GM12874 (cell line): ENCODE measurements at regions not wholly inside any gene's neighbourhood (a gene's known extent, or its start where the extent isn't known, plus 50 kb on each side); places are given as distances from the start of the nearest gene placed in this dataset.

ENCODE experiments used
- TF ChIP-seq, protein P1 (sequence below): IDR thresholded peaks from 2 replicates; pipeline ENCODE4 v1.5.1; 2011; ENCODE audit warnings: low read depth, mild to moderate bottlenecking, control low read depth, low read length, moderate library complexity; ENCODE audit not compliant: insufficient read depth

DNA sequence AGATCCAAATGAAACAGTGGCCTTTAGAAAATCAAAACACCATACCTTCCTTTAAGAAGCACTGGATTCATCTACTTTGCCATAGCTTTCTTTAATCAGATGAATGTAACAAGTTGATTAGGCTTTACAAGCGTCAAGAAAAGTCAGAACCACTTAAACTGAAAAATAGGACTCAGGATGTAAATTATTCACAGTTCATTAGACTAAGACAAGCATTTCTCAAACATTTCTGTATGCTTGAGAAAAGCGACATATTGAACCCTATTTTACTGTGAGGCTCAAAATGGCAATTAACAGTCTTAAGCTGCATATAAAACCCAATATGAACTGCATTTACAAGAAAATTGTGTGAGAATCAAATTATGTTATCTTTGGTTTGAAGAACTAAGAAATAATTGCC, 256.7 kb upstream of the SNX7 start:
- TF ChIP-seq, protein P1, sequence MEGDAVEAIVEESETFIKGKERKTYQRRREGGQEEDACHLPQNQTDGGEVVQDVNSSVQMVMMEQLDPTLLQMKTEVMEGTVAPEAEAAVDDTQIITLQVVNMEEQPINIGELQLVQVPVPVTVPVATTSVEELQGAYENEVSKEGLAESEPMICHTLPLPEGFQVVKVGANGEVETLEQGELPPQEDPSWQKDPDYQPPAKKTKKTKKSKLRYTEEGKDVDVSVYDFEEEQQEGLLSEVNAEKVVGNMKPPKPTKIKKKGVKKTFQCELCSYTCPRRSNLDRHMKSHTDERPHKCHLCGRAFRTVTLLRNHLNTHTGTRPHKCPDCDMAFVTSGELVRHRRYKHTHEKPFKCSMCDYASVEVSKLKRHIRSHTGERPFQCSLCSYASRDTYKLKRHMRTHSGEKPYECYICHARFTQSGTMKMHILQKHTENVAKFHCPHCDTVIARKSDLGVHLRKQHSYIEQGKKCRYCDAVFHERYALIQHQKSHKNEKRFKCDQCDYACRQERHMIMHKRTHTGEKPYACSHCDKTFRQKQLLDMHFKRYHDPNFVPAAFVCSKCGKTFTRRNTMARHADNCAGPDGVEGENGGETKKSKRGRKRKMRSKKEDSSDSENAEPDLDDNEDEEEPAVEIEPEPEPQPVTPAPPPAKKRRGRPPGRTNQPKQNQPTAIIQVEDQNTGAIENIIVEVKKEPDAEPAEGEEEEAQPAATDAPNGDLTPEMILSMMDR = no peak

DNA sequence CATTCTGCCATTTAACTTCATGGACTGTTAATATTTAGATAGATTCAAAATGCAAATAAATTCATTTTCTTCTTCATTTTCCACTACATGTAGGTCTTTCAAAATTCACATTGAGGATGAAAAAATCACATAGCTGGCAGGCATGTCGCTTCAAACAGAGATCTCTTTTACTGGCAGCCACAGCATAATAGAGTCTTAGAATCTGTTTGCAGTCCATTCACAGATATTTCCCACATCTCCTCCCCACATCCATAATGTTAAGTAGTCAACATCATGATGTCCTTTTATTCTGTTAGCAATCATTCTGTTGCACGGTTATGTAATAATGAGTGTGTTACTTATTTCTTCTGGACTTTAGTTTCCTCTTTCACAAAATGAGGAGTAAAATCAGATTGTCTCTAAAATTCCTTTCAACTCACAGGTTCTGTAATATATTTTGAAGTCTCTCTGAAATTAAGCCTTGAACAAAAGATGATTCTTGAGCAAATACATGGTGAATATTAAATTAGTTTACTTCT, 257.5 kb upstream of the SNX7 start:
- TF ChIP-seq, protein P1 = no peak

DNA sequence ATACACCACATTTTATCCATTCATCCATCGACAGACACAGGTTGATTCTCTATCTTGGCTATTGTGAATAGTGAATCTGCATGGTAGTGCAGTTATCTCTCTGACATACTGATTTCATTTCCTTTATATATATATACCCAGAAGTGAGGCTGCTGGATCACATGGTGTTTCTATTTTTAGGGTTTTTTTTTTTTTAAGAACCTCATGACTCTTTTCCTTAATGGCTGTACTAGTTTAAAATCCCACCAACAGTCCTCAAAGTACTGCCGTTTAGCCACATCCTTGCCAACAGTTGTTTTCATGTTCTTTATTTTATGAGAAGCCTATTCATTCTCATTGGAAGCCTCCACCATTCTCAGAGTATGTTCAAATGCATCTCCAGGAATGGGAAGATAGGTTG, 258.7 kb upstream of the SNX7 start:
- TF ChIP-seq, protein P1 = no peak

DNA sequence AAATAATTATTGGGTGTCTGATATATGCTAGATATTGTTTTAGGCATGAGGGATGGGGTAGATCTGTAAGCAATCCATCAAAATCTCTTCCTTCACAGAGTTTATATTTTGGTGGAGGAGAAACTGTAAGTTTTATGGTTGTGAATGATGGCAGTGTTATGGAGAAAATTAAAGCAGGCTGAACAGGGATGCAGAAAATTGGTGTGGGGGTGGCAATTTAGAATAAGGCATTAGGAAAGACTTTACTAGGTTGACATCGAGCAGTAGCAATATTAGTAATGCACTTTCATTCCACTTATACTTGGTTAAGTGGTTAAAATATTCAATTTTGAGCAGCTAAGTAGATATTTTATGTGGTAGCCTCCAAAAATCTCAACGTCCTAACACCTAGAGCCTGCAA, 261.1 kb upstream of the SNX7 start:
- TF ChIP-seq, protein P1 = no peak

GRCh38 chr1:98399218-98399617, 262.3 kb upstream of the SNX7 start:
- TF ChIP-seq, protein P1 = no peak

GRCh38 chr1:98398649-98399048, 262.9 kb upstream of the SNX7 start:
- TF ChIP-seq, protein P1 = no peak

DNA sequence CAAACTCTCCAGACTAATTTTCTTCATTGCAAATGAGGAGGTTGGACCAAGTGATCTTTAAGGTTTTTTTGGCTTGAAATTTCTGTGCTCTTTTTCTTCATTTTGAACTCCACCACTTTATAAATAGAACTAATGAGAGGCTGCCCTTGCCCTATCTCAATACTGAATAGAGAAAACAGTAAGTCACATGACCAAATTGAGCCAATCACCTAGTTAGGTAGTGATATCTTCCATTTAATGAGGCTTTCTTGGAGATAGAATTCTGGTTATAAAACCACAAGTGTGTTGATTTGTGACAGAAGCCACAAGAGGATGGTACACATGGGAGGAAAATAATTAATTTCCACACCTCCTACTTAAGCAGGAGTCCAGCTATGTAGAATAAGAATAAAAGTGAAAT, 263.4 kb upstream of the SNX7 start:
- TF ChIP-seq, protein P1 = no peak
